ENCODE measurements at regions not wholly inside any gene's neighbourhood (a gene's known extent, or its start where the extent isn't known, plus 50 kb on each side); places are given as distances from the start of the nearest gene placed in this dataset.
"Not testable (repeated sequence)": the region's sequence is repeated elsewhere in the genome, so short reads cannot be mapped to it uniquely, and the experiment has no call there.

DNA sequence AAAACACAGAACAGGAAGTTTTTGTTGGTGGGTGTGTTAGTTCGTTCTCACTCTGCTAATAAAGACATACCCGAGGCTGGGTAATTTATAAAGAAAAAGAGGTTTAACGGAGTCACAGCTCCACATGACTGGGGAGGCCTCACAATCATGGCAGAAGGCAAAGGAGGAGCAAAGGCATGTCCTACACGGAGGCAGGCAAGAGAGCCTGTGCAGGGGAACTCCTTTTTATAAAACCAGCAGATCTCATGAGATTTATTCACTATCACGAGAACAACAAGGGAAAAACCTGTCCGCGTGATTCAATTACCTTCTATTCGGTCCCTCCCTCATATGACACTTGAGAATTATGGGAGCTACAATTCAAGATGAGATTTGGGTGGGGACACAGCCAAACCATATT lies 96.6 kb downstream of the TLR5 start:
- CTCF ChIA-PET; H3K9me3 Mint-ChIP-seq; H3K27me3 ChIP-seq (ENCODE audit: insufficient read depth, low read length, poor library complexity, severe bottlenecking); H3K4me3 ChIP-seq (ENCODE audit: low read length); DNase-seq; H3K4me1 ChIP-seq (ENCODE audit: insufficient read depth, low read length); H3K4me3 Mint-ChIP-seq; H3K4me1 Mint-ChIP-seq; H3K27ac Mint-ChIP-seq; H3K9me3 ChIP-seq (ENCODE audit: low read length); H3K36me3 ChIP-seq (ENCODE audit: insufficient read depth, low read length); POLR2A ChIA-PET; H3K27ac ChIP-seq (ENCODE audit: low read depth, low read length); H3K36me3 Mint-ChIP-seq: not testable (repeated sequence)
- H3K27me3 Mint-ChIP-seq = peaks cover 9 to 20% of the 10 kb centered on the region in 2 donors

- ChIA-PET POLR2A (no interaction called here), CTCF (no interaction called here)
- no peak overlapping the region for H3K27ac ChIP-seq (ENCODE audit: low read depth, low read length)
- no peak overlapping the region for H3K4me3 ChIP-seq (ENCODE audit: low read length)
- peaks cover 6 to 14% of the 10 kb centered on the region in 2 donors for H3K27me3 Mint-ChIP-seq
- H3K27ac Mint-ChIP-seq = no peak overlapping the region
- DNase-seq = no peak
- no peaks in the 10 kb centered on the region for H3K36me3 ChIP-seq (ENCODE audit: insufficient read depth, low read length)
- H3K9me3 Mint-ChIP-seq = peaks cover 0 to 3% (median 0%) of the 10 kb centered on the region in 5 donors
- H3K4me1 ChIP-seq (ENCODE audit: insufficient read depth, low read length) = no peaks in the 10 kb centered on the region
- no peaks in the 10 kb centered on the region for H3K9me3 ChIP-seq (ENCODE audit: low read length)
- no peak overlapping the region for H3K4me3 Mint-ChIP-seq
- no peaks in the 10 kb centered on the region for H3K4me1 Mint-ChIP-seq
- H3K36me3 Mint-ChIP-seq = no peaks in the 10 kb centered on the region
- H3K27me3 ChIP-seq (ENCODE audit: insufficient read depth, low read length, poor library complexity, severe bottlenecking) = no peaks in the 10 kb centered on the region
Observed at GRCh38 chr1:223048026-223048425, 95.0 kb downstream of the TLR5 start.

DNA sequence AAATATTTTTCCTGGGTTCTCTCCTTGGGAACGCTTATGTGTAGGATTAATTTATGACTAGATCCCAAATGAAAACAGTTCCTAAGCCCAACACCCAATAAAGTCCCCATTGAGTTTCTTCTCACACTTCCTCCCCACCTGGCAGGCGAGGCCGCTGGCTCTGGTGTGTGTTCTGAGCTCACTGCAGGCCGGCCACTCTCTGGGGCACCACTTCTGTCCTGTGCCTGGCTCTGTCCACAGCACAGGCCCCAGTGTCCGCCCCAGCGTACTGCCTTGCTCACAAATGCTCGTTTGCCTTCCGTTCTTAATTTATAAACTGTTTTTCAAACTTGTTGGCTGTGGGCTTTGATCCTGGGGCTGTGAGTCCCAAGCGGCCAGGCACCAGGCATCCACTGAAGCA lies 90.6 kb downstream of the TLR5 start:
- ChIA-PET CTCF (no interaction called here), POLR2A (no interaction called here)
- Histone ChIP-seq H3K4me3 (ENCODE audit: low read length) (no peak overlapping the region), H3K4me1 (ENCODE audit: insufficient read depth, low read length) (no peaks in the 10 kb centered on the region), H3K9me3 (ENCODE audit: low read length) (no peaks in the 10 kb centered on the region), H3K27me3 (ENCODE audit: insufficient read depth, low read length, poor library complexity, severe bottlenecking) (no peaks in the 10 kb centered on the region), H3K36me3 (ENCODE audit: insufficient read depth, low read length) (no peaks in the 10 kb centered on the region), H3K27ac (ENCODE audit: low read depth, low read length) (no peak overlapping the region)
- H3K9me3 Mint-ChIP-seq = no peaks in the 10 kb centered on the region
- DNase-seq = no peak
- peaks cover 0 to 12% of the 10 kb centered on the region in 2 donors for H3K27me3 Mint-ChIP-seq
- no peaks in the 10 kb centered on the region for H3K4me1 Mint-ChIP-seq
- no peak overlapping the region for H3K4me3 Mint-ChIP-seq
- no peaks in the 10 kb centered on the region for H3K36me3 Mint-ChIP-seq
- no peak overlapping the region for H3K27ac Mint-ChIP-seq

GRCh38 chr1:223052931-223053330 lies 90.1 kb downstream of the TLR5 start:
- H3K27me3 ChIP-seq (ENCODE audit: insufficient read depth, low read length, poor library complexity, severe bottlenecking) = no peaks in the 10 kb centered on the region
- H3K36me3 ChIP-seq (ENCODE audit: insufficient read depth, low read length) = no peaks in the 10 kb centered on the region
- H3K4me3 ChIP-seq (ENCODE audit: low read length) = no peak overlapping the region
- no peak overlapping the region for H3K4me3 Mint-ChIP-seq
- H3K9me3 Mint-ChIP-seq = no peaks in the 10 kb centered on the region
- no peak overlapping the region for H3K27ac Mint-ChIP-seq
- H3K27ac ChIP-seq (ENCODE audit: low read depth, low read length) = no peak overlapping the region
- no peaks in the 10 kb centered on the region for H3K36me3 Mint-ChIP-seq
- no peaks in the 10 kb centered on the region for H3K4me1 ChIP-seq (ENCODE audit: insufficient read depth, low read length)
- DNase-seq = no peak
- peaks cover 0 to 8% of the 10 kb centered on the region in 2 donors for H3K27me3 Mint-ChIP-seq
- H3K4me1 Mint-ChIP-seq = no peaks in the 10 kb centered on the region
- H3K9me3 ChIP-seq (ENCODE audit: low read length) = no peaks in the 10 kb centered on the region
- CTCF ChIA-PET = no interaction called here
- POLR2A ChIA-PET = no interaction called here

GRCh38 chr1:223056802-223057201 lies 86.2 kb downstream of the TLR5 start:
- Mint-ChIP-seq H3K36me3 (no peaks in the 10 kb centered on the region), H3K4me1 (no peaks in the 10 kb centered on the region), H3K27me3 (peaks cover 0 to 3% of the 10 kb centered on the region in 2 donors), H3K27ac (no peak overlapping the region), H3K9me3 (no peaks in the 10 kb centered on the region), H3K4me3 (no peak overlapping the region)
- Histone ChIP-seq H3K27ac (ENCODE audit: low read depth, low read length) (no peak overlapping the region), H3K36me3 (ENCODE audit: insufficient read depth, low read length) (no peaks in the 10 kb centered on the region), H3K27me3 (ENCODE audit: insufficient read depth, low read length, poor library complexity, severe bottlenecking) (no peaks in the 10 kb centered on the region), H3K9me3 (ENCODE audit: low read length) (no peaks in the 10 kb centered on the region), H3K4me1 (ENCODE audit: insufficient read depth, low read length) (no peaks in the 10 kb centered on the region), H3K4me3 (ENCODE audit: low read length) (no peak overlapping the region)
- ChIA-PET POLR2A (no interaction called here), CTCF (no interaction called here)
- DNase-seq = no peak

DNA sequence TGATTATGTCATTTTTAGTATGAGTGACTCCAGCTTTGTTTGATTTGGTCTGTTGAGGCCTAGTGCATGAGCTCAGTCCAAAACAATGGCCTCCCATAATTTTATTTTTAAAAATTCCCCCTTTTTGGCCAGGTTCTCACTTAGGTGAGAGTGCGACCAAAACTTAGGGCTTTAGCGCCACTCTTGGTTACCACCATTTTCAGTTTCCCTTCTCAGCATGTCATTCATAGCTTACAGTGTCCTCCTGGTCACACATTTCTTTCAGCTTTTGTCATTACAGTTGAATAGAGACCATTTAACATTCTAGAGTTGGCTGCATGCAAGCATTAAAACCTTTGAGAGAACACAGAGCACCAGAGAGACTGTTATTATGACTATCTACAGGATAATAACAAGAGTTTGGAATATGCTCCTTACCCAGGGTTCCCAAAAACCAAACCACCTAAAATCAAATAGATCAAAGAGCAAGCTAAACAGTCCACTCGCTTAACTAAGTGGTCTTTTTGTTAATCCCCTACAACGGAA lies 85.4 kb downstream of the TLR5 start:
- Mint-ChIP-seq H3K27ac (no peak overlapping the region), H3K4me3 (no peak overlapping the region), H3K9me3 (no peaks in the 10 kb centered on the region), H3K4me1 (no peaks in the 10 kb centered on the region), H3K36me3 (no peaks in the 10 kb centered on the region), H3K27me3 (peaks cover 0 to 3% of the 10 kb centered on the region in 2 donors)
- Histone ChIP-seq H3K4me3 (ENCODE audit: low read length) (no peak overlapping the region), H3K36me3 (ENCODE audit: insufficient read depth, low read length) (no peaks in the 10 kb centered on the region), H3K27me3 (ENCODE audit: insufficient read depth, low read length, poor library complexity, severe bottlenecking) (no peaks in the 10 kb centered on the region), H3K9me3 (ENCODE audit: low read length) (no peaks in the 10 kb centered on the region), H3K27ac (ENCODE audit: low read depth, low read length) (no peak overlapping the region), H3K4me1 (ENCODE audit: insufficient read depth, low read length) (no peaks in the 10 kb centered on the region)
- POLR2A ChIA-PET = no interaction called here
- no peak for DNase-seq
- CTCF ChIA-PET = no interaction called here
